NCI-H82 treated with DMSO at 0.1 percent for 48 hours (cell line): ENCODE measurements at regions not wholly inside any gene's neighbourhood (a gene's known extent, or its start where the extent isn't known, plus 50 kb on each side); places are given as distances from the start of the nearest gene placed in this dataset.

Experiments
- DNase-seq: peaks from one replicate; lab custom pipeline; 2025; ENCODE audit not compliant: unreplicated experiment; lab: John Stamatoyannopoulos, UW

DNA sequence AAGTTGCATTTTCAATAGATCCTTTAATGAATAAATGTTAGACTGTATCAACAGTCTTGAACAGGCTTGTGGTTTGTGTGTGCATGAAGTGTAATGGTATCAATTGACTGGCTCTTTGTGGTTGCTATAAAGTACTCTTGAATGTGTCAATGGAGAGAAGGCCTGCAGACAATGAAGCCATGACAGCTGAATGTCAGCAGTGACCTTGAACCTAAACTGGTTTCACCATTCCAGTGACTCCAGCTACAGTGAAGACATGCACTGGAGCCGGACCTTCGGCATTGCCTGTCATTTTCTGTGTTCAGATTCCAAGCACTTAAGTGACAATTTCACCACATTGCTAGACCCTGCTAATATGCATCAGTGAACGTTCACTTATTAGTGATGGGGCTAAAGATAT, 276.0 kb upstream of the TMEM161B start:
- DNase-seq: no peak

DNA sequence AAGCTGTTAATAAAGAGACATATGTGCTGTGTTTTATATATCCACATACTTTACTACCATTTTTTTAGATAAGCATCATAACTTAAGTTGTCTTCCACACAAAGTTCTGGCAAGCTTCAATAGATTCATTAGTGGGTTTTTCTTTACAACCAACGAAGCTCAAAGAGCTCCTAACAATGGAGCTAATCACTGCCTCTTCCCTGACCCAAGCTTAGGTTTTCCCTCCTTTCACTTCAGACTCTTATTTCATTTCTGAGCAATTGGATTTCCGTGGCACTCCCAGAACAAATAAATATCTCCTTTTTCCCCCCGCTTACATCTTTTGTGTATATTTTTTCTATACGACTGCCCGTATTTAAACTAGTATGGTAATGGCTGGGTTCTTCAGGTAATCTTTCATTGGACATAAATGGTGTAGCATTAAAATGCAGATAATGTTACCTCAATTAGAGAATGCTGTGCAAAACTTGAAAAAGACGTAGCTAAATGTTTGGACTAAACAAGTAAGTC, 275.5 kb upstream of the TMEM161B start:
- DNase-seq: no peak

- DNase-seq: no peak
Observed at GRCh38 chr5:88542786-88543185, 274.1 kb upstream of the TMEM161B start.

- no peak for DNase-seq
Observed at GRCh38 chr5:88540471-88541115, 271.9 kb upstream of the TMEM161B start.

DNA sequence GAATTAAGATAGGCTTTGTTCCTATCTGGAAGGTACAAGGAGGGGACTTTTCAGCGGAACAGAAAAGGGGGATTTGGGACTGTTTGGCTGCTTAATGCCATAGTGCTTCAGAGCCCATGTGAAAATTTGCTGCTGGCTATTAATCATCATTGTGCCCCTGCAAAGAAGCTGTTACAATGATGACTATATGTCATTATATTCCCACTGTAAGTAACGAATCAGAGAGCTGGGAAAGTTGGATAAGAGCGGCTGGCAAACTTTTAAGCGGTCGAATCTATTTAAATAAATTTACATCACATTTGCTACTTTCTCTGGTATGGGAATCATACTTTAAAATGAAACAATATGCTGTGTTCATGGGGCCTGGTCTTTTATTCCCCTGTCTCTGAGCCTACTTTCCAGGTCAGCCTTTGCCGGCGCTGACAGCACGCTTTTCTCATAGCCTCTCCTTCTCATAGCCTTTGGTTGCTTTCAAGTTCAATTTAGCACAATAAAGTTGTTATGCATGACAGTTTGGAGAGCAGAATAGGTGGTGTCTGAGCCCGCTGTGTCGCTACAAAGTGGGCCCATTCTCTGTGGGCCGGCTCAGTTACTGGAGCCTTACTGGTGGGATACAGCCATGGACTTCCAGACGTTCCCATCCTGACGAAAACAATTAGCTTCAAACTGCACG, 271.2 kb upstream of the TMEM161B start:
- DNase-seq: no peak

GRCh38 chr5:88539026-88539425, 270.4 kb upstream of the TMEM161B start:
- no peak for DNase-seq

- no peak for DNase-seq
Observed at GRCh38 chr5:88536146-88536545, 267.5 kb upstream of the TMEM161B start.

DNA sequence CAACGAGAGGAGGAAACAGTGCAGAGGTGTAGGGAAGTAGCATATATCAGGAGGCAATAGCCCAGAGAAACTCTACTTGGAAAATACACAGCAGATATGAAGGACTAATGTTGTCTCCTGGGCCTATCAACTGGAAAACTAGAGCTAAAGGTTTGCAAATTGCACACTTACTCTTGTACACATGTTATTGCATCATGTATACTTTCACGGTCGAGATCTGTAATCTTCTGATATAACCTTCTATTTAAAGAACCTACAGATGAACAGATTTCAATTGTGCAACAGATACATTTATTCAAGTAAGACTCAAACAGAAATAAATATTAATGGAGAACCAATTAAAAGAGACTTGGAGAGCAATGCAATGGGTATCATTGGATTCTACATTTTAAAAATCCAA, 256.3 kb upstream of the TMEM161B start:
- DNase-seq: no peak

GRCh38 chr5:88519066-88519465, 250.4 kb upstream of the TMEM161B start:
- DNase-seq: no peak

GRCh38 chr5:88518131-88519016, 249.7 kb upstream of the TMEM161B start:
- no peak for DNase-seq

DNA sequence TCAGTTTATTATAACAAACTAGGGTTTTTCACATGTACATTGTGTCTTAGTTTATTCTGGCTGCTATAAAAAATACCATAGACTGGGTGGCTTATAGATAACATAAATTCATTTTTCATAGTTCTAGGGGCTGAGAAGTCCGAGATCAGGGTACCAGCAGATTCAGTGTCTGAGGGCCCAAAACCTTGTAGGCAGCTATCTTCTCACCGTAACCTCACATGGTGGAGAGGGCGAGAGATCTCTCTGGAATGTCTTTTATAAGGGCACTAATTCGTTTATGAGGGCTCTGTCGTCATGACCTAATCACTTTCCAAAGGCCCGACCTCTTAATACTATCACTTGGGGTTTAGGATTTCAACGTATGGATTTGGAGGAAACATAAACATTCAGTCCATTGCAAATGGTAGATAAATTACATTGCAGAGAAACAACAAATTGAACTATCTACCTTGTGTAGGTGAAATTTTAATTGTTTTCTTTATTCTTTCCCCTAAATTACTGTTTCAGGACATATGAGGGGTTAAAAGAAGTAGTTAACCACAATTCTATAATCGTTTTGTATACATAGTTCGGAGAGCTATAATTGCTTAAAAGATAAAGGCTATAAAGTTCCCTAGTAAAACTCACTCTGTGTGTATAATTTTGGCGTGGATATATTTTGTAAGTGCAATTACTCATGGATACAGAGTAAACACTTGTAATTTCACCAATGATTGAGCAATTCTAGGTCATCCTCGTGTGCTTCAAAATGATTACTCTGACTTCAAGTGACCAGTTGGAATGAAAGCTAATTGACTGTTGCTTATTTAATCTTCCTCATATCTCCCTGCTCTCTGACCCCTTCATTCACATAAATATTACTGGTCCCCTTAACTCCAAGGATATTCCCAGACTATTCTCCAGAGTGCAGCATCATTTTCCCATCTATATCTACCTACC, 247.5 kb upstream of the TMEM161B start:
- DNase-seq: no peak

GRCh38 chr5:88515068-88515467, 246.4 kb upstream of the TMEM161B start:
- no peak for DNase-seq

GRCh38 chr5:88509403-88509802, 240.8 kb upstream of the TMEM161B start:
- DNase-seq: peak; percentile 67

DNA sequence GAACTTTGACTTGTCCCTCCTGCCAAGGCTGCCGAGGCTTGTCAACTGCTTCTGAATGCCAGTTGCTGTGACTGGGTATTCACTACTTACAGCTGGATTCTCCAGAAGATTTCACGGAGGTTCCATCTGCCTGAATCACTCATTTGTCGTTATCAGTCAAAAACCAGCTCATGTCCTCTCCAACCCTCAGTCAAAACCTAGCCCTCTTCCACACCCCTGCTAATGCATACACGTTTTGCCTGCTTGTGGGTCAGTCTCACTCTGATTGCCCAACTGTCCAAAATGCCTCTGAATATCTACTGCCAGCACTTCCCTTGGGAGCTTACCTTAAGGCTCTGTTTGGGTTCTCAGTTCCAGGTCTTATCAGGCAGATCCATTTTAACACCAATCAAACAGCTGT, 238.6 kb upstream of the TMEM161B start:
- no peak for DNase-seq

GRCh38 chr5:88503406-88503805, 234.8 kb upstream of the TMEM161B start:
- DNase-seq: no peak

GRCh38 chr5:88503041-88503345, 234.3 kb upstream of the TMEM161B start:
- DNase-seq: no peak

DNA sequence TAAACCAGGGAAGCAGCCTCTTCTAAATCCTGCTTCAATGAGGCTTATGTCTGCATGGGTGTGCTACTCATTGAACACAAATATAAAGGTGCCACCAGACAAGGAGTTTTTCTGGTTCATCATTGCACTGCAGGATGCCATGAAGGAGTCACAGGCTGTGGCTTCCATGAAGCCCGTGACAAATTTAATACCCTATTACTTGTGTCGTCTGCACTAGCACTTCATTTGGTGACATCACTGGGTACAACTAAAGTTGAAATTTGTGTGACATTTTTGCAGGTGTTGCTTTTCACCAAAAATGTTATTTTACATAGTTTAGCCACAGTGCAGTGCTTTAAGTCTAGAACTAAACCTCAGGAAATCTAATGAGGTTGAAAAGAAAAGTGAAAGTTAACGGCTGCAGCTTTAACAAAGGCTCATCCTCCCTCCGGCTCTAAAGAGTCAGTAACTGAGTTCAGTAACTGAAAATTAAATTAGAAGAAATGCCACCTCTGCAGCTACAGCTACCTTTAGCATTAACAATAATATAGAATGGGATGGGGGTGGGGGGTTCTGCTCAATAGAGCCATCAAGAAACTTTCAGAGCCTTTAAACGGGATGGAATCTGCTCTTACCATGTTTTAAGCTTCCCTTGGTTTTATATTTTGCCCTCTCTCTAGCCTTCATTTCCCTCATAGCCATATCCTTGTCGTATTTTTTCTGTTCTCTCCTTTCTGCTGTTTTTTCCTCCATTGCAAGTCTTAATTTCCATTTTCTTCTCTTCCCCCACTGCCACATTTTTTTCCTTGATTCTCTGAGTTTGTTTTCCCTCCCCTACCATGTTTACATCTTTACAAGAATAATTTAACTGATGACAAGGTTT, 233.8 kb upstream of the TMEM161B start:
- DNase-seq: no peak

DNA sequence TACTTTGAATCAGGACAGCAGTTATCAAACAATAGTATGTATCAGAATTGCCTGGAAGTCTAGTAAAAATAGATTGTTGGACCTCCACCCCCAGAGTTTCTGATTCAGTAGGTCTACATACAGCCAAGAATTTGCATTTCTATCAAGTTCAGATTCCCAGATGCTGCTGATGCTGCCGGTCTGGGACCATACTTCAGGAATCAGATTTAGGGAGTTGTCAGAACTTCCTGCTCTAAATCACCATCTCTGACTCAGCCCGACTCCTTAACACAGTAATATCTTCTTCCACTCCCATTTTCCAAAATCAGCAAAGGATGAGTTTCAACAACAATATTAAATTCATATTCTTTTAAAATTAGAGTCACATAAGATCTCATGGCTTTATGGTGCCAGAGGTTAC, 227.2 kb upstream of the TMEM161B start:
- no peak for DNase-seq

DNA sequence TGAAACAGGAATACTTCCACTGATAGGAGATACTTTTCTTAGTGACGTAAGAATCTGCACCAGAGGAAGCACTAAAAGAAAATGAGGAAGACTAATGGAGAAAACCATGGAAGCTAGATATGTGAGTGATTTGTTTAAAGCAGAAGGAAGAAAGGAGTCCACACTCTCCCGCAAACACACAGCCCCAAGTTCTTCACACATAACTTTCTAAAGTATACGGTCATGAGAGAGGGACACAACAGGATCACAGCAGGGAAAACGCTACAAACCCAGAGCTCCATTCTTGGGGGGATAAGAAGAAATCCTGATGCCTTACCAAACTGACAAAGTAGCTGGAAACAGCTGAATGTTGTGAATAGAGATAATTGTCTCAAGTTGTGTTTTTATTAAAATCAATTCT, 222.2 kb upstream of the TMEM161B start:
- DNase-seq: no peak

- DNase-seq: no peak
Observed at GRCh38 chr5:88489364-88489763, 220.7 kb upstream of the TMEM161B start.
